ENCODE measurements at regions not wholly inside any gene's neighbourhood (a gene's known extent, or its start where the extent isn't known, plus 50 kb on each side); places are given as distances from the start of the nearest gene placed in this dataset.
"Not testable (repeated sequence)": the region's sequence is repeated elsewhere in the genome, so short reads cannot be mapped to it uniquely, and the experiment has no call there.

DNA sequence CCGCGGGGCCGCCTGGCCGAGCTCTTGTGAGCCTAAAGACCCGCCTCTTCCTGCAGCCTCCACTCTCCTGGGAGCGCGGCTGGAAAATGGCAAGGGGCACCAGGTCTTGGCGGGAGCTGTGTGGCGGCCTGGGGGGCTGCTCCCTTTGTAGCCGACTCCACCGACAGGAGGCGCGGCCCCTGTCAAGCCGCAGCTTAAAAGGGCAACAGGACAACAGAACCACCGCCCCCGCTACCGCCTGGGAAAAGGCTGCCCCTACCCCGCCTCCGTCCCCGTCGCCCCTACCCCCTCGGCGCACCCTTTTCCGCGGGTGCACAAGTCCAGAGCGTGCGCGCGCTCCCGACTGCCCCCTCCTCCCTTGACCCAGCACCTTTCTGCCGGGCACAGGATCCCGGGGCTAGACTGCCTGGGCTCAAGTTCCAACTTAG lies 60.3 kb downstream of the GOLGA8K start:
- CTCF ChIA-PET; intact Hi-C loops (cut with micrococcal nuclease); ATAC-seq; H3K27ac ChIP-seq (ENCODE audit: low read depth, low read length); RAD21 ChIA-PET (ENCODE audit: low non-redundant PET in 1 of 2, low total read pairs in 2 of 2, uncharacterized antibody in 2 of 2, unreplicated experiment in 2 of 2); H3K4me2 ChIP-seq (ENCODE audit: low read length); POLR2A ChIA-PET; H3K79me2 ChIP-seq (ENCODE audit: insufficient read depth, low read length); H4K20me1 ChIP-seq (ENCODE audit: insufficient read depth); H3K9ac ChIP-seq (ENCODE audit: low read length); H3K36me3 ChIP-seq (ENCODE audit: control insufficient read depth in 1 of 2, insufficient read depth in 2 of 2, low read length in 2 of 2); DNase-seq (ENCODE audit: low read depth, low spot score); H3K9me2 ChIP-seq (ENCODE audit: insufficient read depth); H3K4me3 ChIP-seq (replicated peaks in 1 of 2; ENCODE audit: low read depth in 1 of 2, low read length in 2 of 2); H2AFZ ChIP-seq (ENCODE audit: low read depth, low read length, poor library complexity, severe bottlenecking); BruUV-seq (replicated peaks); H3K9me3 ChIP-seq (ENCODE audit: control insufficient read depth in 1 of 2, insufficient read depth in 1 of 2, low read depth in 1 of 2, low read length in 2 of 2); H3K27me3 ChIP-seq (ENCODE audit: insufficient read depth, low read length); H3K4me1 ChIP-seq (ENCODE audit: control insufficient read depth in 1 of 2, insufficient read depth in 2 of 2, low read length in 2 of 2): not testable (repeated sequence)

GRCh38 chr15:32342268-32342667 lies 60.8 kb downstream of the GOLGA8K start:
- H3K4me3 ChIP-seq (replicated peaks in 1 of 2; ENCODE audit: low read depth in 1 of 2, low read length in 2 of 2); RAD21 ChIA-PET (ENCODE audit: low non-redundant PET in 1 of 2, low total read pairs in 2 of 2, uncharacterized antibody in 2 of 2, unreplicated experiment in 2 of 2); H3K9me2 ChIP-seq (ENCODE audit: insufficient read depth); H3K9me3 ChIP-seq (ENCODE audit: control insufficient read depth in 1 of 2, insufficient read depth in 1 of 2, low read depth in 1 of 2, low read length in 2 of 2); ATAC-seq; intact Hi-C loops (cut with micrococcal nuclease); H3K36me3 ChIP-seq (ENCODE audit: control insufficient read depth in 1 of 2, insufficient read depth in 2 of 2, low read length in 2 of 2); H4K20me1 ChIP-seq (ENCODE audit: insufficient read depth); H3K27me3 ChIP-seq (ENCODE audit: insufficient read depth, low read length); H2AFZ ChIP-seq (ENCODE audit: low read depth, low read length, poor library complexity, severe bottlenecking); H3K27ac ChIP-seq (ENCODE audit: low read depth, low read length); H3K4me2 ChIP-seq (ENCODE audit: low read length); H3K4me1 ChIP-seq (ENCODE audit: control insufficient read depth in 1 of 2, insufficient read depth in 2 of 2, low read length in 2 of 2); POLR2A ChIA-PET; CTCF ChIA-PET; H3K79me2 ChIP-seq (ENCODE audit: insufficient read depth, low read length); H3K9ac ChIP-seq (ENCODE audit: low read length); BruUV-seq (replicated peaks); DNase-seq (ENCODE audit: low read depth, low spot score): not testable (repeated sequence)

GRCh38 chr15:32341530-32341929 lies 61.6 kb downstream of the GOLGA8K start:
- H3K79me2 ChIP-seq (ENCODE audit: insufficient read depth, low read length); H3K9me2 ChIP-seq (ENCODE audit: insufficient read depth); H3K27me3 ChIP-seq (ENCODE audit: insufficient read depth, low read length); intact Hi-C loops (cut with micrococcal nuclease); H3K4me2 ChIP-seq (ENCODE audit: low read length); POLR2A ChIA-PET; H3K9me3 ChIP-seq (ENCODE audit: control insufficient read depth in 1 of 2, insufficient read depth in 1 of 2, low read depth in 1 of 2, low read length in 2 of 2); RAD21 ChIA-PET (ENCODE audit: low non-redundant PET in 1 of 2, low total read pairs in 2 of 2, uncharacterized antibody in 2 of 2, unreplicated experiment in 2 of 2); H3K4me1 ChIP-seq (ENCODE audit: control insufficient read depth in 1 of 2, insufficient read depth in 2 of 2, low read length in 2 of 2); H3K4me3 ChIP-seq (replicated peaks in 1 of 2; ENCODE audit: low read depth in 1 of 2, low read length in 2 of 2); H3K27ac ChIP-seq (ENCODE audit: low read depth, low read length); H4K20me1 ChIP-seq (ENCODE audit: insufficient read depth); CTCF ChIA-PET; BruUV-seq (replicated peaks); H3K9ac ChIP-seq (ENCODE audit: low read length); ATAC-seq; DNase-seq (ENCODE audit: low read depth, low spot score); H2AFZ ChIP-seq (ENCODE audit: low read depth, low read length, poor library complexity, severe bottlenecking); H3K36me3 ChIP-seq (ENCODE audit: control insufficient read depth in 1 of 2, insufficient read depth in 2 of 2, low read length in 2 of 2): not testable (repeated sequence)

DNA sequence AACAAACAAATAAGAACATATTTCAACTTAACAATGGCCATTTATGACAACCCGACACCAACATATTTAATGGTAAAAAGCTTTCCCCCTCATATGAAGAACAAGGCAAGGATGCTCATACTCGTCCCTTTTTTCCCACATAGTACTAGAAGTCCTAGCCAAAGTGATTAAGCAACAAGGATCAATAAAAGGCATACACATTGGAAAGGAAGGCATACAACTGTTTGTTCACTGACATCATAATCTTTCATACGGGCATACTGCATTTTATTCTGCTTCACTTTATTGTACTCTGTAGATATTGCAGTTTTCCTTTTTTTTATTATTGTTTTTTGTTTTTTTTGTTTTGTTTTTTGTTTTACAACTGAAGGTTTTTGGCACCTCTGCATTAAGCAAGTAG lies 66.3 kb downstream of the GOLGA8K start:
- POLR2A ChIA-PET; H4K20me1 ChIP-seq (ENCODE audit: insufficient read depth); H3K9me3 ChIP-seq (ENCODE audit: control insufficient read depth in 1 of 2, insufficient read depth in 1 of 2, low read depth in 1 of 2, low read length in 2 of 2); BruUV-seq (replicated peaks); intact Hi-C loops (cut with micrococcal nuclease); H3K79me2 ChIP-seq (ENCODE audit: insufficient read depth, low read length); H3K4me2 ChIP-seq (ENCODE audit: low read length); DNase-seq (ENCODE audit: low read depth, low spot score); RAD21 ChIA-PET (ENCODE audit: low non-redundant PET in 1 of 2, low total read pairs in 2 of 2, uncharacterized antibody in 2 of 2, unreplicated experiment in 2 of 2); H3K27ac ChIP-seq (ENCODE audit: low read depth, low read length); H3K9me2 ChIP-seq (ENCODE audit: insufficient read depth); CTCF ChIA-PET; ATAC-seq; H3K36me3 ChIP-seq (ENCODE audit: control insufficient read depth in 1 of 2, insufficient read depth in 2 of 2, low read length in 2 of 2); H3K27me3 ChIP-seq (ENCODE audit: insufficient read depth, low read length); H3K4me1 ChIP-seq (ENCODE audit: control insufficient read depth in 1 of 2, insufficient read depth in 2 of 2, low read length in 2 of 2); H2AFZ ChIP-seq (ENCODE audit: low read depth, low read length, poor library complexity, severe bottlenecking); H3K4me3 ChIP-seq (replicated peaks in 1 of 2; ENCODE audit: low read depth in 1 of 2, low read length in 2 of 2); H3K9ac ChIP-seq (ENCODE audit: low read length): not testable (repeated sequence)

- H3K9me3 ChIP-seq (ENCODE audit: control insufficient read depth in 1 of 2, insufficient read depth in 1 of 2, low read depth in 1 of 2, low read length in 2 of 2); H3K4me2 ChIP-seq (ENCODE audit: low read length); H3K27me3 ChIP-seq (ENCODE audit: insufficient read depth, low read length); H3K9me2 ChIP-seq (ENCODE audit: insufficient read depth); ATAC-seq; H2AFZ ChIP-seq (ENCODE audit: low read depth, low read length, poor library complexity, severe bottlenecking); H3K36me3 ChIP-seq (ENCODE audit: control insufficient read depth in 1 of 2, insufficient read depth in 2 of 2, low read length in 2 of 2); H3K4me1 ChIP-seq (ENCODE audit: control insufficient read depth in 1 of 2, insufficient read depth in 2 of 2, low read length in 2 of 2); H3K27ac ChIP-seq (ENCODE audit: low read depth, low read length); CTCF ChIA-PET; intact Hi-C loops (cut with micrococcal nuclease); BruUV-seq (replicated peaks); H3K4me3 ChIP-seq (replicated peaks in 1 of 2; ENCODE audit: low read depth in 1 of 2, low read length in 2 of 2); DNase-seq (ENCODE audit: low read depth, low spot score); POLR2A ChIA-PET; H3K79me2 ChIP-seq (ENCODE audit: insufficient read depth, low read length); H4K20me1 ChIP-seq (ENCODE audit: insufficient read depth); H3K9ac ChIP-seq (ENCODE audit: low read length); RAD21 ChIA-PET (ENCODE audit: low non-redundant PET in 1 of 2, low total read pairs in 2 of 2, uncharacterized antibody in 2 of 2, unreplicated experiment in 2 of 2): not testable (repeated sequence)
These were observed 79.7 kb downstream of the GOLGA8K start for GRCh38 chr15:32323353-32323752.

Data from HCT116 (cell line).